Small intestine (tissue), 7 donors: ENCODE measurements at regions not wholly inside any gene's neighbourhood (a gene's known extent, or its start where the extent isn't known, plus 50 kb on each side); places are given as distances from the start of the nearest gene placed in this dataset.

Source experiments
- DNase-seq, 2 donors: peaks; one replicate each; pipeline versions ENCODE4 v3.0.0 to v3.0.0-alpha.2; 2013
- FAIRE-seq: peaks from 2 replicates; lab custom pipeline; 2012; peaks lifted over from hg19 to GRCh38; lab: Jason Lieb, UNC
- H3K27ac ChIP-seq, 3 donors: one replicate each; pipeline ENCODE4 v1.5.1; 2013; ENCODE audit warnings: low read length in 2 of 3, mild to moderate bottlenecking in 2 of 3, control low read depth in 1 of 3, inconsistent platforms in 1 of 3, low read depth in 1 of 3, moderate library complexity in 1 of 3
- H3K27me3 ChIP-seq, 3 donors: one replicate each; pipeline ENCODE4 v1.6.1; 2013; ENCODE audit warnings: low read length in 3 of 3, inconsistent platforms in 1 of 3; ENCODE audit not compliant: control insufficient read depth in 3 of 3, insufficient read depth in 3 of 3
- H3K36me3 ChIP-seq, 3 donors: one replicate each; pipeline ENCODE4 v1.6.1; 2013; ENCODE audit warnings: low read length in 3 of 3, inconsistent platforms in 1 of 3, low read depth in 1 of 3, mild to moderate bottlenecking in 1 of 3, moderate library complexity in 1 of 3; ENCODE audit not compliant: control insufficient read depth in 3 of 3, insufficient read depth in 2 of 3
- H3K4me1 ChIP-seq, 3 donors: one replicate each; pipeline ENCODE4 v1.6.1; 2013; ENCODE audit warnings: low read length in 2 of 3, inconsistent platforms in 1 of 3, low read depth in 1 of 3, mild to moderate bottlenecking in 1 of 3, moderate library complexity in 1 of 3; ENCODE audit not compliant: control insufficient read depth in 3 of 3, insufficient read depth in 2 of 3
- H3K4me3 ChIP-seq, 3 donors: one replicate each; pipeline ENCODE4 v1.5.1; 2013; ENCODE audit warnings: low read length in 3 of 3, control low read depth in 1 of 3, inconsistent platforms in 1 of 3, low read depth in 1 of 3, mild to moderate bottlenecking in 1 of 3, moderate library complexity in 1 of 3
- H3K9me3 ChIP-seq, 2 donors: one replicate each; pipeline ENCODE4 v1.6.1; 2013; ENCODE audit warnings: low read depth in 1 of 2, low read length in 1 of 2; ENCODE audit not compliant: control insufficient read depth in 2 of 2, insufficient read depth in 1 of 2
- WGBS, 3 donors: extraction: QIAGEN DNeasy Blood & Tissue Kit; methylation state at CpG; one replicate each; pipeline ENCODE4 v1.1.7; 2013; 5-methylcytosine and 5-hydroxymethylcytosine counted together
- donor health status: healthy with polysubstance abuse.
- donor health status: control.
- donor health status: control.
- donor health status: Bipolar disorder and iron deficiency.
- donor health status: healthy.

DNA sequence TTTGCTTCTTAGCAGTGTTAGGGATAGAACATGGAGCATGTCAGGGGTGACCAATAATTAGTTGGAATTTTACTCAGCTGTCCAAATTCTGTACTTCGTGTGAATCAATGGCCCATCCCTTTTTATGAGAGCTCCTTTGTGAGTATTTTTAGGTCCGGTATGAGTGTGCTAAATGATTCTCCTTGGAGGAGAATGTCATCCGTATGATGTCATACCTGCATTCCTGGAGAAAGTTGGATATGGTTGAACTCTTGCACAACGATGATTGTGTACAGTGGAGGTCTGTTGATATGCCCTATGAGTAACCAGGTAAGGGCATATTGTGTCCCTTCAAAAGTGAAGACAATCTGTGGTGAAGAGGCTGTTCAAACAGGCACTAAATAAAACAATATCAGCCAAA lies 400.8 kb downstream of the GXYLT1 start:
- DNase-seq, result no peak
- Histone ChIP-seq H3K4me1 (no peaks in the 10 kb centered on the region), H3K27ac (no peak overlapping the region), H3K27me3 (no peaks in the 10 kb centered on the region), H3K9me3 (no peaks in the 10 kb centered on the region), H3K36me3 (no peaks in the 10 kb centered on the region), H3K4me3 (no peak overlapping the region)
- no peak for FAIRE-seq
- WGBS, 3 donors, result 78 to 87% (median 84%) methylated on average over 4 of the region's 4 CpGs

DNA sequence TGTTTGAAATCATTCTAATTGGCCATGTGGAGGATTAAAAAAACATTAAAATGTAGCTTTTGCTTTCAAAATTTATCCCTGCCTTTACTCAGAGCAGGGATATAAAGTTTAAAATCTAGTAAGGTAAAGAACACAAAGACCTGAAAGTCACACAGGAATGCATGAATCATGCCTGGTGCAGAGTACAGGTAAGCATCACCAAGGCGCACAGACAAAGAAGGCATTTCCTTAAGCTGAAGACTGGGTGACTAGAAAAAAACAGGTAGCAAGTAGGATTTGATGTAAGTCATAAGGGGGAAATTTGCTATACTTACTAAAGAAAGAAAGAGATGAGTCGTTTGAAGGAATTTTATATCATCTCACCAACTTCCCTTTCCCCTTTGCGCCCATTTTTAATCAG lies 405.6 kb downstream of the GXYLT1 start:
- no peak overlapping the region for H3K4me3 ChIP-seq
- no peaks in the 10 kb centered on the region for H3K36me3 ChIP-seq
- no peaks in the 10 kb centered on the region for H3K9me3 ChIP-seq
- DNase-seq, result no peak
- no peaks in the 10 kb centered on the region for H3K27me3 ChIP-seq
- H3K27ac ChIP-seq, result no peak overlapping the region
- no peak for FAIRE-seq
- 90 to 92% (median 91%) methylated on average over 3 of the region's 3 CpGs for WGBS, 3 donors
- no peaks in the 10 kb centered on the region for H3K4me1 ChIP-seq

DNA sequence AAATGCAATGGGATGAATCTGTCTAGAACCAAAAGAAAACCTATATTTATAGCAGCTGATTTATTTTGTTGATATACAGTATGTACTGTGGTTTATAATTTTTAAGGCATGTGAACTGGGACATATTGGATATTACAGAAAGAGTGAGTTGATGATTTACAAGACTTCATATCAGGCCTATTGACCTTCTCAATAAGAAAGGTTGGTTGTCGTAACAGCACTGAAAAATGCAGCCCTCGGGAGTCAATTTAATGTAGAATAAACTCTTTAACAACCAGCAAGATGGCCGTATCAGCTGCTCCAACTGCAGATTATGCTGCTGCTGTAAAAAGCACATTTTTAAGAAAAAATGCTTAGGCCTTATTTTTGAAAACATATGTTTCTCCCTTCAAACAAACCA lies 407.3 kb downstream of the GXYLT1 start:
- FAIRE-seq, result no peak
- Histone ChIP-seq H3K4me3 (no peak overlapping the region), H3K4me1 (no peaks in the 10 kb centered on the region), H3K9me3 (no peaks in the 10 kb centered on the region), H3K27me3 (no peaks in the 10 kb centered on the region), H3K27ac (no peak overlapping the region), H3K36me3 (no peaks in the 10 kb centered on the region)
- no peak for DNase-seq
- WGBS, 3 donors, result 55 to 66% (median 64%) methylated on average over 3 of the region's 3 CpGs

DNA sequence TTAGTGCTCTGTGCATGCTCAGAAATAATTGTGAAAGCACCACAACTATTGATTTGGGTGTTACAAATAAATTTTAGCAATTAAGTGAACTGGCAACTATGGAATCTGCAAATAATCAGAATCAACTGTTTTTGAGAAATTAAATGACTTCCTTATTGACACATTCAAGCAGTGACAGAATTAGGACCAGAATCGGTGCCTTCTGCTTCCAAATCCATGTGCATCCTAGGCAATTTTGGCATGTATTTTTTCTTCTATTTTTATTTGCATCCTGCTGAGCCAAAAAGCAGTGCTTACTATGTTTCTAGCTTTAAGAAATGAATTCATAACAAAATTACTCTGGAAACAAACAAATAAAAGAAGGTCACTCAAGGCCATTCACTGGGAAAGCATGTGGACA lies 408.2 kb downstream of the GXYLT1 start:
- H3K4me3 ChIP-seq, result no peak overlapping the region
- DNase-seq (no peak), FAIRE-seq (no peak)
- H3K27ac ChIP-seq, result no peak overlapping the region
- H3K4me1 ChIP-seq, result no peaks in the 10 kb centered on the region
- H3K36me3 ChIP-seq, result no peaks in the 10 kb centered on the region
- 62 to 88% (median 84%) methylated on average over 1 of the region's 1 CpG for WGBS, 3 donors
- H3K9me3 ChIP-seq, result no peaks in the 10 kb centered on the region
- no peaks in the 10 kb centered on the region for H3K27me3 ChIP-seq

DNA sequence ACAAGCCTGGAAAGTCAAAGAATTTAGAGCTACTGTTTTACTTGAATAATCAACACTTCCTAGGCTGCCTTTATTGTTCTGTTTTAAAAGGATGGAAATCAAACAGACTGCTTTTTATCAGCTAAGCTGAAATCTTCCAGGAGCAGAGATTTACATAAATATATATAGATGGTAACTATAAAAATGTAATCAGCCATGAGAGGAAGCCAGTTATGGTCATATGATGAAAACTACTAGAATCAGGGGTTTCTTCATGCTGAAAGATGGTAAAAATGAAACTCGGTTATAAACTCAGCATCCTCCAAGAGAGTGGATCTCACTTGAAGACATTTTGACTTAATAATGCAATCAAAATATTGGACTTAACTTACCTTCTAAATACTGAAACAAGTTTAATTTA lies 413.0 kb downstream of the GXYLT1 start:
- FAIRE-seq, result no peak

DNA sequence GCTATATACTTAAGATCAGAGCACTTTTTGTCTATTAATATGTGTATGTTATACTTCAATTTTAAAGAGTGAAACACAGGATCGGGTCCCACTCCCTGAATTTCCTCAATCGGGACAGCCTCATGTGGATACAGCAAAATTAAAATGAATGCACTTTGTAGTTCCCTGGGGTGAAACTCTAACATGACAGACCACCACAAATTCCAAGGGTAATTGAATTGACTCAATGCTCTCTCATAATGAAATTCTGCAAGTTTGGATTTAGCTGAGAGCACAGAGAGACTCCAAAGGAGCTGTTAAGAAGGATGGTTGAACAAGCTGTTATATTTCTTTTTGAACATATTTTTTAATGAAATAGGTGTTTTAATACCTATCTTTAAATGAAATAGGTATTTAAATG lies 413.6 kb downstream of the GXYLT1 start:
- no peaks in the 10 kb centered on the region for H3K36me3 ChIP-seq
- DNase-seq (no peak), FAIRE-seq (no peak)
- no peak overlapping the region for H3K4me3 ChIP-seq
- 77 to 83% (median 83%) methylated on average over 2 of the region's 2 CpGs for WGBS, 3 donors
- no peaks in the 10 kb centered on the region for H3K9me3 ChIP-seq
- H3K27ac ChIP-seq, result no peak overlapping the region
- H3K27me3 ChIP-seq, result no peaks in the 10 kb centered on the region
- H3K4me1 ChIP-seq, result no peaks in the 10 kb centered on the region

More for the DNA sequence above, 413.0 kb downstream of the GXYLT1 start:
- Histone ChIP-seq H3K4me3 (no peak overlapping the region), H3K36me3 (no peaks in the 10 kb centered on the region), H3K27me3 (no peaks in the 10 kb centered on the region), H3K9me3 (no peaks in the 10 kb centered on the region), H3K4me1 (no peaks in the 10 kb centered on the region), H3K27ac (no peak overlapping the region)
- WGBS, 3 donors, result 76 to 82% (median 80%) methylated on average over 1 of the region's 1 CpG
- no peak for DNase-seq

DNA sequence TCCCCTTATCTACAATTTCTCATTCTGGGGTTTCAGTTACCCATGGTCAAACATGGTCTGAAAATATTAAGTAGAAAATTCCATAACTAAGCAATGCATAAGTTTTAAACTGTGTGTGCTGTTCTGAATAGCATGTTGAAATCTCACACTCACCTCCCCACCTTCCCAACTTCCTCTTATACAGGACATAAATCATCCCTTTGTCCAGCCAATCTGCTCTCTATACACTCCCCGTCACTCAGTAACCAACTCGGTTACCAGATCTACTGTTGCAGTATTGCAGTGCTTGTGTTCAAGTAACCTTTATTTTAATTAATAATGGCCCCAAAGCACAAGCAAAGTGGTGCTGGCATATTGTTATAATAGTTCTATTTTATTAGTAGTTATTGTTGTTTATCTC lies 420.5 kb downstream of the GXYLT1 start:
- no peak overlapping the region for H3K4me3 ChIP-seq
- H3K9me3 ChIP-seq, result no peaks in the 10 kb centered on the region
- no peaks in the 10 kb centered on the region for H3K4me1 ChIP-seq
- H3K36me3 ChIP-seq, result no peaks in the 10 kb centered on the region
- 23 to 41% (median 32%) methylated on average over 2 of the region's 2 CpGs for WGBS, 3 donors
- no peaks in the 10 kb centered on the region for H3K27me3 ChIP-seq
- FAIRE-seq (no peak), DNase-seq (no peak)
- no peak overlapping the region for H3K27ac ChIP-seq

DNA sequence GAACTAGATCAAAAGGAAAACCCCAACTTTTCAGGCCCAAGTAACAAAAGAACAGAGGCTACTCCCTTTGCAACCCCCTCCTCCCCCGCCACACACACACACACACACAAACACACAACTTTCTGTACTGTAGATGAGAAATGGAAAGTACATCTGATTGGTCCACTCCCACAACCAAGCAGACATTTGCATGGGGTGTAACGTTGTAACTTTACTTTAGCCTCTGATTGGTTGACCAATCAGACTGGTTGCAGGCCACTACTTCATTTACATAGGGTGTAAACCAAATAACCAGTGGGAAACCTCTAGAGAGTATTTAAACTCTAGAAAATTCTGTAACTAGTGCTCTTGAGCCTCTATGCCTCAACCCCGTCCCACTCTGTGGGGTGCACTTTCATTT lies 425.5 kb downstream of the GXYLT1 start:
- H3K27me3 ChIP-seq, result no peaks in the 10 kb centered on the region
- 53 to 81% (median 59%) methylated on average over 3 of the region's 3 CpGs for WGBS, 3 donors
- H3K4me3 ChIP-seq, result no peak overlapping the region
- FAIRE-seq (no peak), DNase-seq (no peak)
- H3K9me3 ChIP-seq, result no peaks in the 10 kb centered on the region
- H3K27ac ChIP-seq, result no peak overlapping the region
- no peaks in the 10 kb centered on the region for H3K4me1 ChIP-seq
- no peaks in the 10 kb centered on the region for H3K36me3 ChIP-seq

DNA sequence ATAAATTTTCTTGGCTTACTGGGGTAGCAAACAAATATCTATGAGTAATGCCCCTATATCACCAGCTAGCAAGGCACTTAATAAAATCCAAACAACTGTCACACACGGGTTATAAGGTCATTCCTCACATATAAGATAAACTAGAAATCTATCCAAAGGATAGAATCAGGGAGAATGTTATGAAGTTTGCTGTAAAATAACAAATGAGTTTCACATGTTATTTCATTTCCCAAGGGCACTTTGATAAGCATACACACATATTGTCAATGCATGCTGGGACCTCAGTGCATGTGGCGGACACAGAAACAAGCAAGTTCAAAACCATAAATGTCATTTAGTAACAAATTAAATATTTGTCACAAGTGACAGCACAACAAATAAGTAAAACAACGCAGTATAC lies 429.4 kb downstream of the GXYLT1 start:
- no peak overlapping the region for H3K4me3 ChIP-seq
- 59 to 76% (median 68%) methylated on average over 3 of the region's 3 CpGs for WGBS, 3 donors
- no peaks in the 10 kb centered on the region for H3K36me3 ChIP-seq
- no peak for DNase-seq
- no peak overlapping the region for H3K27ac ChIP-seq
- no peak for FAIRE-seq
- no peaks in the 10 kb centered on the region for H3K27me3 ChIP-seq
- no peaks in the 10 kb centered on the region for H3K9me3 ChIP-seq
- no peaks in the 10 kb centered on the region for H3K4me1 ChIP-seq
